Activated T-helper 17 cell treated with anti-CD3 and anti-CD28 coated beads, Interleukin-2, amount 50 U/mL, for 72 hours (primary cell): ENCODE measurements at regions not wholly inside any gene's neighbourhood (a gene's known extent, or its start where the extent isn't known, plus 50 kb on each side); places are given as distances from the start of the nearest gene placed in this dataset.
"Not testable (repeated sequence)": the region's sequence is repeated elsewhere in the genome, so short reads cannot be mapped to it uniquely, and the experiment has no call there.

ENCODE experiments used
- ATAC-seq: fragments of 150-1000 bp; cut with Tn5 transposase; replicated peaks from 2 replicates; pipeline ENCODE4 v1.10.0; 2021; ENCODE audit warnings: mild to moderate bottlenecking, moderate library complexity
- H3K27ac Mint-ChIP-seq: one replicate; pipeline ENCODE4 v1.8.0; 2022; ENCODE audit warnings: mixed read lengths
- H3K27me3 Mint-ChIP-seq: one replicate; pipeline ENCODE4 v1.8.0; 2022; ENCODE audit warnings: mixed read lengths
- H3K36me3 Mint-ChIP-seq: one replicate; pipeline ENCODE4 v1.8.0; 2022; ENCODE audit warnings: low read depth, mild to moderate bottlenecking, mixed read lengths
- H3K4me1 Mint-ChIP-seq: one replicate; pipeline ENCODE4 v1.8.0; 2022; ENCODE audit warnings: mixed read lengths
- H3K4me3 Mint-ChIP-seq: one replicate; pipeline ENCODE4 v1.8.0; 2022; ENCODE audit warnings: mild to moderate bottlenecking, mixed read lengths
- H3K9me3 Mint-ChIP-seq: one replicate; pipeline ENCODE4 v1.8.0; 2022; ENCODE audit warnings: mixed read lengths

DNA sequence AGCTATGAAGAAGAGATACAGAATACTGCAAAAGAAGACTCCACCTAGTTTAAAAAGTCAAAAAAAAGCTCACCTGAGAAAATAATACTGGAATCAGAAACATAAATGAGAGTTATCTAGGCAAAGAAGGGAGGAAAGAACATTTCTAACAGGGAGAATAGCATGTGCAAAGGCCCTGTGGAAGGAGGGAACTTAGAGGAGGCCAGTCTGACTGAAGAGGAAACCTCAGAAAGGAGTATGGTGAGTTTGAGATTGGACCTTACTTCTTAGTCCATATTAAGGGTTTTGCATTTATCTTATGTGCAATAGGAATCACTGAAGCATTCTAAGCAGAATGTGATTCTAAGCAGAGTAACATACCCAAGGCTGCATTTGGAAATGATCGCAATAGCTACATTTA, 193.2 kb downstream of the LNPK start:
- no peak overlapping the region for H3K4me3 Mint-ChIP-seq
- no peaks in the 10 kb centered on the region for H3K4me1 Mint-ChIP-seq
- H3K36me3 Mint-ChIP-seq, result no peaks in the 10 kb centered on the region
- peaks cover 16% of the 10 kb centered on the region for H3K27me3 Mint-ChIP-seq
- no peak overlapping the region for H3K27ac Mint-ChIP-seq
- ATAC-seq, result no peak
- H3K9me3 Mint-ChIP-seq, result no peaks in the 10 kb centered on the region

DNA sequence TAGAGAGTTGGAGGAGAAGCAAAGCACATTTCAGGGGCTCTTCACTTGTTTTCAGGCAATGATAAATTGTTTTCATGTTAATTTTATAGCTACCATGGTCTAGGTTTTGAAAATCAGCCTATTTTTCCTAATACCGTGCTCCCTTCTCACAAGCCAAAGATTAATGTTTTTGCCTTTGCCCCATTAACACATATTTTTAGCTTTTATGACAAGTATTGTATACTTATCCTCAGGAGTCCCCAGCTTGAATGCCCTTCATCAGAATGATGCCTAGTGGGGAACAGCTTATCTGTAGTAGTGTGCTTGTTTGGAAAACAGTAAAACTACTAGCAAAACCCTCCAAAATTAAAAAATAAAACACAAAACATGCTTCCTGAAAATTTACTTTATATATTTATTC, 194.0 kb downstream of the LNPK start:
- H3K27ac Mint-ChIP-seq, result no peak overlapping the region
- H3K27me3 Mint-ChIP-seq, result peaks cover 16% of the 10 kb centered on the region
- H3K36me3 Mint-ChIP-seq, result no peaks in the 10 kb centered on the region

DNA sequence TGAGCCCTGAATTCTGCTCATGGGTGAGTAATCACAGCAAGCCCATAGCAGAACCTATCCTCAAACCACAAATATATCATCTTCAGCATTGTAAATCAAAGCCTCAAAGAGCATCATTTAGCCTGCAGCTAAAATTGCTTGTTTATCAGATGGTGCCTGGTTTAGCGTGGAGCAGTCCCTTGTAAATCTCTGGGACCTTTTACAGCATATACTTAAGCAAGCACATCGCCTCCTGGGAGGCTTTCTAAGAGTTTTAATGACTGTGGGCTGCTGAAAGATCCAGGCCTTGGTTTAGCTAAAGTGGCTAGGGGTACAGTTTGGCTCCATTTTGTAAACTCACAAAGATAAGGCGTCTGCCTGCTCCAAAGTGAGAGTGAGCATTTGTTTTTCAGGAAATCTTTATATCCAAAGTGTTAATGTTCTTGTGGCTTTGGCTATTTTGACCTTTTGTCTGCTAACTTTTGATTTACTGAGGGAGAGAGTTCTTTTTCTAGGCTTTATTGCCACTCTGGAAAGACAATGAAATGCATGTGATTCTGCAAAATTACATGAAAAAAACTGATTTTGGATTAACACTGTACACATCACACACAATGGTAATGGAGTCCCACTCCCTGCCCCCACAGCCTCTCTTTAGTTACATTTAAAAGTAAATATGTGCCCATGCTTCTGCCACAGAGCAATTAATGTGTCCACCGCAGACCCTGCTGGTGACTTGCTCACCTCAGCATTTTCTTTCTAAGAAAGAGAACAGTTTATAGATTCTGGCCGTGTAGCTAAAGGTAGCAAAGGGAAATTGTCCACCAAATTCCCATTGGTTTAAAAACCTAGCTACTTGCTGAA, 194.8 kb downstream of the LNPK start:
- no peak for ATAC-seq
- Mint-ChIP-seq H3K9me3 (no peaks in the 10 kb centered on the region), H3K36me3 (no peaks in the 10 kb centered on the region), H3K4me1 (no peaks in the 10 kb centered on the region), H3K27ac (no peak overlapping the region), H3K27me3 (peaks cover 17% of the 10 kb centered on the region), H3K4me3 (no peak overlapping the region)

More for the DNA sequence above, 194.0 kb downstream of the LNPK start:
- H3K4me1 Mint-ChIP-seq, result no peaks in the 10 kb centered on the region
- ATAC-seq, result no peak
- H3K4me3 Mint-ChIP-seq, result no peak overlapping the region
- H3K9me3 Mint-ChIP-seq, result no peaks in the 10 kb centered on the region

DNA sequence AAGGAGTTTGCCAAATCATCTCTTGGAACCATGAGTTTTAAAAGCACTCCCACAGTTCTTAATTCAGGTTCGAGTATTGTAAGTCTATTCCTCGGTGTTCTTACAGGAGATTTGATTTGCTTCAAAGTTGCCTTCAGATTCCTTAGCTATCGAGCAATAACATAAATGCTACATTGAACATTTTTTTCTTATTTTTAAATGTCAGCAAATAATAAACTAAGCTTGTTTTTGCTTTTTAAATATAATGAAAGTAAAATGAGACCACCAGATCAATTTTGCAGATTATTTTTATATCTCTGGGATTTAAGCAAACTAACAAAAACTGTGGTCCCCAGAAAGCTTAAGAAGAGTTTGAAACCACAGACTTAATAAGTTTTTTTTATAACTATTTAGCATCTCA, 195.5 kb downstream of the LNPK start:
- Mint-ChIP-seq H3K4me3 (no peak overlapping the region), H3K27ac (no peak overlapping the region)
- no peak for ATAC-seq

DNA sequence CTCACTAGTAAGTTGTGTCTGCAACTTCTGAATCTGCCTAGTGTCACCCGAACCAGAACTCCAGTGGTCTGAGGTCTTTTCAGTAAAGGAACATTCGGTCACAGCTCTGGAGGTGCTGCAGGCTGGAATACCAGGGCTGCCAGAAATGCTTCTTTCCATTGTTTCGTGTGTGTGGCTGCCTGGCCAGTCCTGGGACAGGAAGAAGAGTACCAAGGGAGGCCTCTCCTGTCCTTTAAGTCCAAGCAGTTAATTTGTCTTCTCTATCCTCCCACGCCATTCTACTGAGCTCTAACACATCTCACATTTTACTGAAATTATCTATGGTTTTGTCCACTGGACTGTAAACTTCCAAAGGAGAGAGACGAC, 196.0 kb downstream of the LNPK start:
- no peak overlapping the region for H3K27ac Mint-ChIP-seq
- peaks cover 19% of the 10 kb centered on the region for H3K27me3 Mint-ChIP-seq
- H3K4me3 Mint-ChIP-seq, result no peak overlapping the region
- no peaks in the 10 kb centered on the region for H3K9me3 Mint-ChIP-seq
- H3K36me3 Mint-ChIP-seq, result no peaks in the 10 kb centered on the region
- no peak for ATAC-seq
- no peaks in the 10 kb centered on the region for H3K4me1 Mint-ChIP-seq

More for the DNA sequence above, 195.5 kb downstream of the LNPK start:
- Mint-ChIP-seq H3K9me3 (no peaks in the 10 kb centered on the region), H3K36me3 (no peaks in the 10 kb centered on the region), H3K27me3 (peaks cover 19% of the 10 kb centered on the region), H3K4me1 (no peaks in the 10 kb centered on the region)

DNA sequence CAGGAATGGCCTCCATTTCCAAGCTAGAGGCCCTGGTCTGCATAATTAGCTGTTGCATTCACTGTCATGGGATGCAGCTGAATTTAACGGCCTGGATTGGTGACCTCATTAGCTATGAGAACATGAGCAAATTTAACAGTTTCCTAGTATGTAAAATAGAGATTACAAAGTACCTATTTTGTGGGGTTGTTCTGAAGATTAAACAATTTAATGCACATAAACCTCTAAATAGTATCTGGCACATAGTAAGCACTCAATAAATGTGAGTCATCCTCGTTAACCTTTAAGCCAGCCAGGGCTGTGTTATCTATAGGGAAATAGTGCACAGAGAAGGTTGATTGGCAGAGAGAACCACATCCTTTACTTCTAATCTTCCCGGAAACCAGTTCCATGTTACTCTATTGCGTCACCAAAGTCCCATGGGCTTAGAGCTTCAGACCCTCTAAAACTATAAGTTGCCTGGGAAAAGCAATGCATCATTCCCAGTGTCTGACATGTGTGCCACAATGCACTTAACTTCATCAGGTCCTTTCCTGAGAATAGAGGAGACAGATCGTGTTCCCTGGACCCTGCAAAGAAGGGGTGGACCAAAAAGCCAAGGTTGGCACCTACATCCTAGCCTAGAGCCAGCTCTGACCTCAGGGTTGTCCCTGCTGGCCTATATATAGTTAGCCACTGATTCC, 196.5 kb downstream of the LNPK start:
- no peaks in the 10 kb centered on the region for H3K36me3 Mint-ChIP-seq
- H3K4me1 Mint-ChIP-seq, result no peaks in the 10 kb centered on the region
- no peak for ATAC-seq
- no peaks in the 10 kb centered on the region for H3K9me3 Mint-ChIP-seq
- peaks cover 19% of the 10 kb centered on the region for H3K27me3 Mint-ChIP-seq
- H3K27ac Mint-ChIP-seq, result no peak overlapping the region
- H3K4me3 Mint-ChIP-seq, result no peak overlapping the region

DNA sequence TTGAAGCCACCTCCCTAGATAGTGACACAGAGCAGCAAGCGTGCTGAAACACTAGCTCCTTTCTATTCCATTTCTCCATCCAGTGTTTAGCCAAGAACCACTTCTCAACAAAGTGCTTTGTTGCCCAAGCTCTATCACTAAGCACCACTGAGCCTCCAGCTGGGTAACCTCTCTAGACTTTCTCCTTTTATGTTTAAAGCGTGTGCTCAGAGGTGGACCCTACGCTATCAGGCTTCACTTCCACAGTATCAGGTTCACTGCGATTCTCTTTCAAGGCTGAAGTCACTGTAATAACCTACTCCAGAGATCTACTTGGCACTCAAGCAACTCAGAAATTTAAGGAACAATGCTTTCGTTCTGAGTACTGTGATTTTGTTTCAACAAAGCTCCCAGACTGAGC, 197.9 kb downstream of the LNPK start:
- H3K9me3 Mint-ChIP-seq, result no peaks in the 10 kb centered on the region
- no peak overlapping the region for H3K4me3 Mint-ChIP-seq
- peaks cover 12% of the 10 kb centered on the region for H3K27me3 Mint-ChIP-seq
- ATAC-seq, result no peak
- no peak overlapping the region for H3K27ac Mint-ChIP-seq
- H3K4me1 Mint-ChIP-seq, result no peaks in the 10 kb centered on the region
- no peaks in the 10 kb centered on the region for H3K36me3 Mint-ChIP-seq

DNA sequence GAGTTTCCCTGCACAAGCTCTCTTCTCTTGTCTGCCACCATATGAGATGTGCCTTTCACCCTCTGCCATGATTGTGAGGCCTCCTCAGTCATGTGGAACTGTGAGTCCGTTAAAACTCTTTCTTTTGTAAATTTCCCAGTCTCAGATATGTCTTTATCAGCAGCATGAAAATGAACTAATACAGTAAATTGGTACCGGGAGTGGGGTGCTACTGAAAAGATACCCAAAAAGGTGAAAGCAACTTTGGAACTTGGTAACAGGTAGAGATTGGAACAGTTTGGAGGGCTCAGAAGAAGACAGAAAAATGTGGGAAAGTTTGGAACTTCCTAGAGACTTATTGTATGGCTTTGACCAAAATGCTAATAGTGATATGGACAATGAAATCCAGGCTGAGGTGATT, 205.6 kb downstream of the LNPK start:
- H3K27me3 Mint-ChIP-seq, H3K9me3 Mint-ChIP-seq, H3K27ac Mint-ChIP-seq, H3K4me3 Mint-ChIP-seq, H3K36me3 Mint-ChIP-seq, H3K4me1 Mint-ChIP-seq, ATAC-seq: not testable (repeated sequence)

DNA sequence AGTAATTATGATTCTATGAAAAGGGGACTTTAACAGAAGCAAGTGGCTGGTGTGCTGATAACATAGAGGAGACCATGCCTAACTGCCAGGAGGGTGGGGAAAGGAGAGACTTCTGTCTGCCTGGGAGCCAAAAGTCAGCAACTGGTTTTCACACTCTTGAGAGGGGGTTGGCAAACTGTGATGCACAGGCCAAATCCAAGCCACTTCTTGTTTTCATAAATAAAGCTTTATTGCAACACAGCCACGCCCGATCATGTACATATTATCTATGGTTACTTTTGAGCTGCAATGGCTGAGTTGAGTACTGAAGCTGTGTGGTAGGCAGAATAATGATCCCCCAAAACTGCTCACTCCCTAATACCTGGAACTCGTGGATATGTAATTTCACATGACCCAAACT, 208.4 kb downstream of the LNPK start:
- peaks cover 7% of the 10 kb centered on the region for H3K9me3 Mint-ChIP-seq
- no peak for ATAC-seq
- H3K4me3 Mint-ChIP-seq, result no peak overlapping the region
- no peaks in the 10 kb centered on the region for H3K36me3 Mint-ChIP-seq
- H3K27me3 Mint-ChIP-seq, result no peaks in the 10 kb centered on the region
- H3K4me1 Mint-ChIP-seq, result no peaks in the 10 kb centered on the region
- no peak overlapping the region for H3K27ac Mint-ChIP-seq

DNA sequence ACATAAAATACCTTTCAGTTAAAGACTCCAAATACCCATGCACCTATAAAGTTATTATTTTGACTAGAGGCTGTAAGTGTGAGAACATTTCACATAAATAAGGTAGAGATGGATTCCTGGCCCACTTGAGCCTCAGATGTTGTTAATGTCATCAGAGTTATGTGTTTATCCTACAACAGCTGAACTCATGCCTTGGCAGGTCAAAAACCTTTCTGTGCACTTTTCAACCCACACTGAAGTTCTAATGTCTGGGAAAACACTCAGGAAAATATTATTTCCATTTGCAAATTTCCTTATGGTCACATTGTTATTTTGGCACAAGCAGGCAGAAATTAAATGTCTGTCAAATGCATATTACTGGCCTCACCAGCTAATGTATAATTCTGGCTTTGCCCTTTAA, 209.2 kb downstream of the LNPK start:
- Mint-ChIP-seq H3K27me3 (peaks cover under 1% of the 10 kb centered on the region), H3K4me3 (no peak overlapping the region), H3K27ac (no peak overlapping the region), H3K36me3 (no peaks in the 10 kb centered on the region), H3K9me3 (peaks cover 7% of the 10 kb centered on the region), H3K4me1 (no peaks in the 10 kb centered on the region)
- ATAC-seq, result no peak

DNA sequence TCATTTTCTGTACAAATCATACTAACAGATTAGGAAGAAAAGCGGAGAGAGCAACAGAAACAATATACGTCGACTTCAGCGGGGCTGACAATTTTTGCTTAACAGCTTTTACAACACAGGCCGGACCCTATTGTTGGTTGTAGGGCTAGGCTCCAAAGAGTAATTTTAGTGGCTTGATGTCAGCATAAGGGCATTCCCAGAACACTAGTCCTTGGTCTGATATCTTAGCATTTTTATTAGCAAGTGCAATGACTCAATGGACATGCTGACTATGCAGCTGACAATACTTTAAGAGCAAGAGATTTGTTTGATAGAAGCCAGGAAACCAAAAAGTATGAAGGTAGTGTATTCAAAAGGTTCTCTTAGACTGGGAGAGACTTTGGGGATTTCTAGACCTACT, 209.9 kb downstream of the LNPK start:
- Mint-ChIP-seq H3K4me3 (no peak overlapping the region), H3K27ac (no peak overlapping the region)

DNA sequence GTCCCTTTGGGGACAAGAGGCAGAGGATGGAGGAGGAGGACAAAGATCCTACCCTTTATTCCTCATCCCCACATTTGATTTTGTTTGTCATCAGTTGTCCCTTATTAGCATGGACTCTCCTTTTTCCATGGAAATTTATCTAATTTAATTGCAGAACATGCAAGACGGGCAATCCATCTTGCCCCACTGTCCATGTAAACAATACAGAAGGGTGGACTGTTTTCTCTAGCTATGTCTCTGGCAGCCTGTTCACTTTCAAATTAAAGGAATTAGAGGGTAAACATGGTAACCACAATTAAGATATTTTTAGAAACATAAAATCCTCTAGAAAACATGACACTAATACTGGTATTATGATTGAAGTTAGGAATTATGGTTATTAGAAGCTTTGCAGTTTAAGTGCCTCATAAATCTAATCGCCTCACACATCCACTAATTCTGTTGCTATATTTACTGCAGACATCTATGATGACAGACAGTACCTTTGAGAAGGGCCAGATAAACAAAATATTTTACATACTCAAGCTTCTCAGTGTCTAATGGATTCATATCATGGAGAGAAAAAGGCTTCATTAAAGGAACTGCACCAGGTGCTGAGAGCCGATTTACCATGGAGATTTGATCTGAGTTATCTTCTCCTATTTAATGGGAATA, 215.5 kb downstream of the LNPK start:
- no peak for ATAC-seq
- no peaks in the 10 kb centered on the region for H3K4me1 Mint-ChIP-seq

More for the DNA sequence above, 209.9 kb downstream of the LNPK start:
- Mint-ChIP-seq H3K9me3 (peaks cover 7% of the 10 kb centered on the region), H3K4me1 (no peaks in the 10 kb centered on the region), H3K36me3 (no peaks in the 10 kb centered on the region), H3K27me3 (peaks cover 3% of the 10 kb centered on the region)
- ATAC-seq, result no peak

DNA sequence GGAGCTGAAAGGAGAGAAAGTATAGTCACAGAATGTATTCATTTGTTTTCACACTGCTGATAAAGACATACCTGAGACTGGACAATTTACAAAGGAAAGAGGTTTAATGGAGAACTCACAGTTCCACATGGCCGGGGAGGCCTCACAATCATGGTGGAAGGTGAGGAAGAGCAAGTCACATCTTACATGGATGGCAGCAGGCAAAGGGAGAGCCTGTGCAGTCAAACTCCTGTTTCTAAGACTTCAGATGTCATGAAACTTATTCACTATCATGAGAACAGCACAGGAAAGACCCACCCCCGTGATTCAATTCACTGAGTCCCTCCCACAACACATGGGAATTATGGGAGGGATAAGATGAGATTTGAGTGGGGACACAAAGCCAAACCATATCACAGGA, 224.7 kb downstream of the LNPK start:
- not testable (repeated sequence) for H3K36me3 Mint-ChIP-seq, ATAC-seq, H3K4me3 Mint-ChIP-seq, H3K9me3 Mint-ChIP-seq, H3K27ac Mint-ChIP-seq, H3K27me3 Mint-ChIP-seq, H3K4me1 Mint-ChIP-seq

More for the DNA sequence above, 215.5 kb downstream of the LNPK start:
- Mint-ChIP-seq H3K36me3 (no peaks in the 10 kb centered on the region), H3K27ac (no peak overlapping the region), H3K9me3 (no peaks in the 10 kb centered on the region), H3K27me3 (peaks cover 11% of the 10 kb centered on the region), H3K4me3 (no peak overlapping the region)

DNA sequence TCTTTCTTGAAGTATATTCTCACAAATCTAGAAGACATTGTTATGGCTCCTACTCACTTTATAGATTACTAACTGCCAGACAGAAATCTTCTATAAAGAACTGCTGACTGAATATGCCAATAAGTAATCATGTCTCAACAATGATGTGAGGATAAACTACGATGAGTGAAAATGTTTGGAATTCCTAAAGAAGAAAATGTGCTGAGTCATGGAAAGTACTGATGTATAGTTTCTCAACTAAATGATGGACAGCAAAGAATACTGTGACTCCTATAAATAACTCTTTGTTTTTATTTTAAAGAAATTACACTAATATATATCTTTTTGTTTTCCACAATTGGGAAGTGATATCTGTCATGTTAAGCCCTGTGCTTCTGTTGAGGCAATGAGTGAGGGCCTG, 232.9 kb downstream of the LNPK start:
- Mint-ChIP-seq H3K27ac (no peak overlapping the region), H3K36me3 (no peaks in the 10 kb centered on the region), H3K4me1 (no peaks in the 10 kb centered on the region), H3K9me3 (no peaks in the 10 kb centered on the region), H3K4me3 (no peak overlapping the region), H3K27me3 (peaks cover 3% of the 10 kb centered on the region)
- ATAC-seq, result no peak

DNA sequence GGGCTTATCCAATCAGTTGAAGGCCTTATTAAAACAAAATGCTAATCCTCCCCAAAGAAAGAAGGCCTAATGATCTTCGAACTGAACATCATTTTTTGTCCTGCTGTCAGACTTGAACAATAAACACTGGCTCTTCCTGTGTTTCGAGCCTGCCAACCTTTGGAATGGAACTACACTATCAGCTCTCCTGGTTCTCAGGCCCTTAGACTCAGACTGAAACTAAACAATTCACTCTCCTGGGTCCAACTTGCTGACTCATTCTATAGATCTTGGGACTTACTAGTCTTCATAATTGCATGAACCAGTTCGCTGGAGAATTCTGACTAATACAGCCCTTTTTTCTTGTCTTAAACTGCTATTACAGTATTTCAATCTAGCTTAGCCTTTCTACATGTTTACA, 235.2 kb downstream of the LNPK start:
- no peaks in the 10 kb centered on the region for H3K27me3 Mint-ChIP-seq
- ATAC-seq, result no peak
- no peaks in the 10 kb centered on the region for H3K9me3 Mint-ChIP-seq

More for the DNA sequence above, 235.2 kb downstream of the LNPK start:
- Mint-ChIP-seq H3K4me3 (no peak overlapping the region), H3K36me3 (no peaks in the 10 kb centered on the region), H3K27ac (no peak overlapping the region), H3K4me1 (no peaks in the 10 kb centered on the region)
